A549 (cell line): ENCODE measurements at regions not wholly inside any gene's neighbourhood (a gene's known extent, or its start where the extent isn't known, plus 50 kb on each side); places are given as distances from the start of the nearest gene placed in this dataset.

Experiments used
- BHLHE40 ChIP-seq: IDR thresholded peaks from 2 replicates; pipeline ENCODE4 v1.6.1; 2012; ENCODE audit warnings: low read depth, low read length, inconsistent platforms
- CEBPB ChIP-seq, 2 experiments: fragments of >200 bp in 1 of 2; sonication (Bioruptor Twin) in 1 of 2; formaldehyde crosslinking in 1 of 2; IDR thresholded peaks; 2 replicates each; pipeline ENCODE4 v1.6.1; 2012 to 2016
- CTCF ChIP-seq: fragments of >200 bp; sonication (Bioruptor Twin); formaldehyde crosslinking; IDR thresholded peaks from 3 replicates; pipeline ENCODE4 v1.5.1; 2016
- JUNB ChIP-seq: fragments of >200 bp; sonication (Bioruptor Twin); formaldehyde crosslinking; IDR thresholded peaks from 2 replicates; pipeline ENCODE4 v1.6.1; 2016
- KDM5A ChIP-seq: fragments of 200-600 bp; sonication (generic); IDR thresholded peaks from 2 replicates; pipeline ENCODE4 v1.6.1; 2016; ENCODE audit warnings: antibody characterized with exemption, mild to moderate bottlenecking
- MAX ChIP-seq: IDR thresholded peaks from 2 replicates; pipeline ENCODE4 v1.6.1; 2012
- NFE2L2 ChIP-seq: fragments of 150-350 bp; conservative IDR thresholded peaks from 2 replicates; pipeline ENCODE4 v1.6.1; 2014; ENCODE audit warnings: low read length
- POLR2A ChIP-seq: IDR thresholded peaks from 2 replicates; pipeline ENCODE4 v1.6.1; 2012; ENCODE audit warnings: mild to moderate bottlenecking, low read length
- SREBF2 ChIP-seq: fragments of 450-650 bp; IDR thresholded peaks from 2 replicates; pipeline ENCODE4 v1.6.1; 2014; ENCODE audit warnings: mild to moderate bottlenecking, moderate library complexity
- TP53 ChIP-seq: fragments of 250-450 bp; sonication (Bioruptor Pico); IDR thresholded peaks from 2 replicates; pipeline ENCODE4 v1.5.0; 2021; ENCODE audit warnings: mild to moderate bottlenecking, moderate library complexity
- ZSCAN20 ChIP-seq: fragments of 250-450 bp; sonication (Bioruptor Pico); IDR thresholded peaks from 2 replicates; pipeline ENCODE4 v1.8.0; 2022; ENCODE audit warnings: mild to moderate bottlenecking, moderate library complexity

- TF ChIP-seq BHLHE40 (no peak), CTCF (no peak), JUNB (no peak), POLR2A (no peak), MAX (no peak), TP53 (CRISPR knock-in tag) (no peak), CEBPB (IDR thresholded peaks at IDR 0.05) (no peak), SREBF2 (no peak), NFE2L2 (no peak), KDM5A (no peak), ZSCAN20 (CRISPR knock-in tag) (no peak)
These were observed 566.6 kb upstream of the CITED2 start for GRCh38 chr6:139940741-139941729.
